ENCODE measurements at regions not wholly inside any gene's neighbourhood (a gene's known extent, or its start where the extent isn't known, plus 50 kb on each side); places are given as distances from the start of the nearest gene placed in this dataset.

- Histone ChIP-seq H3K36me3 (ENCODE audit: control insufficient read depth, insufficient read depth, low read length) (no peaks in the 10 kb centered on the region), H3K9me1 (ENCODE audit: control insufficient read depth, insufficient read depth, low read length) (no peaks in the 10 kb centered on the region), H3K4me3 (no peak overlapping the region), H3K27ac (ENCODE audit: extremely low read depth, low read depth, low read length) (no peak overlapping the region), H2AFZ (ENCODE audit: low read depth, low read length) (no peak overlapping the region), H3K4me2 (ENCODE audit: insufficient read depth, low read length) (no peak overlapping the region), H3K9ac (ENCODE audit: insufficient read depth in 1 of 2, low read depth in 2 of 2, low read length in 2 of 2) (no peak overlapping the region), H3K4me1 (replicated peaks in 1 of 2; ENCODE audit: control insufficient read depth in 2 of 2, insufficient read depth in 2 of 2, low read length in 2 of 2) (no peaks in the 10 kb centered on the region), H3K9me3 (replicated peaks; ENCODE audit: control insufficient read depth, insufficient read depth, low read depth, low read length) (no peaks in the 10 kb centered on the region), H4K20me1 (replicated peaks; ENCODE audit: control insufficient read depth, insufficient read depth, low read length) (no peaks in the 10 kb centered on the region), H3K27me3 (ENCODE audit: control insufficient read depth in 2 of 2, insufficient read depth in 2 of 2, low read length in 2 of 2) (peaks cover 0 to 30% of the 10 kb centered on the region in 2 experiments; a peak in 2 of 5 replicates), H3K79me2 (ENCODE audit: control insufficient read depth, insufficient read depth, low read length) (no peaks in the 10 kb centered on the region)
- in situ Hi-C loops (cut with MboI): no loop called here
- intact Hi-C loops (cut with micrococcal nuclease): no loop called here
- no peak for FAIRE-seq
- CTCF ChIA-PET (ENCODE audit: low intra/inter-chr PET ratio): no interaction called here
- 0% methylated on average over 8 of the region's 8 CpGs for WGBS (ENCODE audit: insufficient coverage, low coverage, missing lambda C conversion rate)
- no peak for TF ChIP-seq ZNF695 (CRISPR knock-in tag; IDR thresholded peaks at IDR 0.05)
- TF ChIP-seq, protein P1, sequence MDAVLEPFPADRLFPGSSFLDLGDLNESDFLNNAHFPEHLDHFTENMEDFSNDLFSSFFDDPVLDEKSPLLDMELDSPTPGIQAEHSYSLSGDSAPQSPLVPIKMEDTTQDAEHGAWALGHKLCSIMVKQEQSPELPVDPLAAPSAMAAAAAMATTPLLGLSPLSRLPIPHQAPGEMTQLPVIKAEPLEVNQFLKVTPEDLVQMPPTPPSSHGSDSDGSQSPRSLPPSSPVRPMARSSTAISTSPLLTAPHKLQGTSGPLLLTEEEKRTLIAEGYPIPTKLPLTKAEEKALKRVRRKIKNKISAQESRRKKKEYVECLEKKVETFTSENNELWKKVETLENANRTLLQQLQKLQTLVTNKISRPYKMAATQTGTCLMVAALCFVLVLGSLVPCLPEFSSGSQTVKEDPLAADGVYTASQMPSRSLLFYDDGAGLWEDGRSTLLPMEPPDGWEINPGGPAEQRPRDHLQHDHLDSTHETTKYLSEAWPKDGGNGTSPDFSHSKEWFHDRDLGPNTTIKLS (IDR thresholded peaks at IDR 0.05; ENCODE audit: borderline replicate concordance, low read depth): no peak
- TF ChIP-seq ZNF311 (CRISPR knock-in tag; IDR thresholded peaks at IDR 0.05): no peak
- TF ChIP-seq HDGF (IDR thresholded peaks at IDR 0.05): no peak
- ATAC-seq: no peak
- no peak for DNase-seq (ENCODE audit: extremely low read depth in 1 of 4, low spot score in 3 of 4)
- POLR2A ChIA-PET: no interaction called here
- BruUV-seq (replicated peaks): no TSS peak
Observed at GRCh38 chr10:128960517-128960916, 506.5 kb upstream of the MGMT start.

GRCh38 chr10:128962182-128962581 is 504.9 kb upstream of the MGMT start:
- Histone ChIP-seq H3K9ac (ENCODE audit: insufficient read depth in 1 of 2, low read depth in 2 of 2, low read length in 2 of 2) (no peak overlapping the region), H2AFZ (ENCODE audit: low read depth, low read length) (no peak overlapping the region), H3K9me1 (ENCODE audit: control insufficient read depth, insufficient read depth, low read length) (no peaks in the 10 kb centered on the region), H3K4me1 (replicated peaks in 1 of 2; ENCODE audit: control insufficient read depth in 2 of 2, insufficient read depth in 2 of 2, low read length in 2 of 2) (no peaks in the 10 kb centered on the region), H3K9me3 (replicated peaks; ENCODE audit: control insufficient read depth, insufficient read depth, low read depth, low read length) (no peaks in the 10 kb centered on the region), H3K4me3 (no peak overlapping the region), H3K36me3 (ENCODE audit: control insufficient read depth, insufficient read depth, low read length) (no peaks in the 10 kb centered on the region), H4K20me1 (replicated peaks; ENCODE audit: control insufficient read depth, insufficient read depth, low read length) (no peaks in the 10 kb centered on the region), H3K27ac (ENCODE audit: extremely low read depth, low read depth, low read length) (no peak overlapping the region), H3K27me3 (ENCODE audit: control insufficient read depth in 2 of 2, insufficient read depth in 2 of 2, low read length in 2 of 2) (peaks cover 0 to 30% of the 10 kb centered on the region in 2 experiments; a peak in 2 of 5 replicates), H3K79me2 (ENCODE audit: control insufficient read depth, insufficient read depth, low read length) (no peaks in the 10 kb centered on the region), H3K4me2 (ENCODE audit: insufficient read depth, low read length) (no peak overlapping the region)
- ChIA-PET CTCF (ENCODE audit: low intra/inter-chr PET ratio) (no interaction called here), POLR2A (no interaction called here)
- FAIRE-seq (no peak), DNase-seq (ENCODE audit: extremely low read depth in 1 of 4, low spot score in 3 of 4) (no peak), ATAC-seq (no peak)
- no TSS peak for BruUV-seq (replicated peaks)
- in situ Hi-C loops (cut with MboI) (no loop called here), intact Hi-C loops (cut with micrococcal nuclease) (no loop called here)
- WGBS (ENCODE audit: insufficient coverage, low coverage, missing lambda C conversion rate): 0% methylated on average over 4 of the region's 10 CpGs
- no peak for TF ChIP-seq ZNF121 (CRISPR knock-in tag; conservative IDR thresholded peaks at IDR 0.05)
- TF ChIP-seq, protein P2, sequence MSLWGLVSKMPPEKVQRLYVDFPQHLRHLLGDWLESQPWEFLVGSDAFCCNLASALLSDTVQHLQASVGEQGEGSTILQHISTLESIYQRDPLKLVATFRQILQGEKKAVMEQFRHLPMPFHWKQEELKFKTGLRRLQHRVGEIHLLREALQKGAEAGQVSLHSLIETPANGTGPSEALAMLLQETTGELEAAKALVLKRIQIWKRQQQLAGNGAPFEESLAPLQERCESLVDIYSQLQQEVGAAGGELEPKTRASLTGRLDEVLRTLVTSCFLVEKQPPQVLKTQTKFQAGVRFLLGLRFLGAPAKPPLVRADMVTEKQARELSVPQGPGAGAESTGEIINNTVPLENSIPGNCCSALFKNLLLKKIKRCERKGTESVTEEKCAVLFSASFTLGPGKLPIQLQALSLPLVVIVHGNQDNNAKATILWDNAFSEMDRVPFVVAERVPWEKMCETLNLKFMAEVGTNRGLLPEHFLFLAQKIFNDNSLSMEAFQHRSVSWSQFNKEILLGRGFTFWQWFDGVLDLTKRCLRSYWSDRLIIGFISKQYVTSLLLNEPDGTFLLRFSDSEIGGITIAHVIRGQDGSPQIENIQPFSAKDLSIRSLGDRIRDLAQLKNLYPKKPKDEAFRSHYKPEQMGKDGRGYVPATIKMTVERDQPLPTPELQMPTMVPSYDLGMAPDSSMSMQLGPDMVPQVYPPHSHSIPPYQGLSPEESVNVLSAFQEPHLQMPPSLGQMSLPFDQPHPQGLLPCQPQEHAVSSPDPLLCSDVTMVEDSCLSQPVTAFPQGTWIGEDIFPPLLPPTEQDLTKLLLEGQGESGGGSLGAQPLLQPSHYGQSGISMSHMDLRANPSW (CRISPR knock-in tag; IDR thresholded peaks at IDR 0.05): no peak
- no peak for TF ChIP-seq SRSF1 (IDR thresholded peaks at IDR 0.05; ENCODE audit: low read depth, low read length)
- TF ChIP-seq NFIX (CRISPR knock-in tag; IDR thresholded peaks at IDR 0.05; ENCODE audit: low read depth): no peak
- TF ChIP-seq TEAD2 (tag; IDR thresholded peaks at IDR 0.05): no peak
- TF ChIP-seq HNRNPUL1 (IDR thresholded peaks at IDR 0.05; ENCODE audit: low read length): no peak
- TF ChIP-seq, protein P3, sequence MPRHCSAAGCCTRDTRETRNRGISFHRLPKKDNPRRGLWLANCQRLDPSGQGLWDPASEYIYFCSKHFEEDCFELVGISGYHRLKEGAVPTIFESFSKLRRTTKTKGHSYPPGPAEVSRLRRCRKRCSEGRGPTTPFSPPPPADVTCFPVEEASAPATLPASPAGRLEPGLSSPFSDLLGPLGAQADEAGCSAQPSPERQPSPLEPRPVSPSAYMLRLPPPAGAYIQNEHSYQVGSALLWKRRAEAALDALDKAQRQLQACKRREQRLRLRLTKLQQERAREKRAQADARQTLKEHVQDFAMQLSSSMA (CRISPR knock-in tag; IDR thresholded peaks at IDR 0.05): no peak
- no peak for TF ChIP-seq IRF2 (CRISPR knock-in tag; IDR thresholded peaks at IDR 0.05)
- TF ChIP-seq MCM2 (IDR thresholded peaks at IDR 0.05; ENCODE audit: low read depth): no peak
- no peak for TF ChIP-seq CBFA2T3 (IDR thresholded peaks at IDR 0.05)
- no peak for TF ChIP-seq MIER1 (IDR thresholded peaks at IDR 0.05; ENCODE audit: low read depth)
- TF ChIP-seq ZNF695 (CRISPR knock-in tag; IDR thresholded peaks at IDR 0.05): no peak

Data from K562 (cell line).